Fibroblast of lung (primary cell): ENCODE measurements at regions not wholly inside any gene's neighbourhood (a gene's known extent, or its start where the extent isn't known, plus 50 kb on each side); places are given as distances from the start of the nearest gene placed in this dataset.
A peak's percentile ranks its signal among the peaks of the same experiment; 100 is the strongest.

Experiments used
- DNase-seq, 2 donors: peaks; one replicate each; pipeline versions ENCODE4 v3.0.0 to v3.0.0-alpha.2; 2010; ENCODE audit warnings: low read depth in 2 of 2
- H2AFZ ChIP-seq: 2 replicates; pipeline ENCODE4 v1.5.1; 2012; ENCODE audit warnings: low read length, control low read depth, inconsistent platforms
- H3K27ac ChIP-seq: 2 replicates; pipeline ENCODE4 v1.5.1; 2011; ENCODE audit warnings: low read length, control low read depth; ENCODE audit not compliant: insufficient read depth
- H3K27me3 ChIP-seq: 2 replicates; pipeline ENCODE4 v1.5.1; 2011; ENCODE audit warnings: mild to moderate bottlenecking, low read length; ENCODE audit not compliant: control insufficient read depth, insufficient read depth
- H3K36me3 ChIP-seq: 2 replicates; pipeline ENCODE4 v1.5.1; 2011; ENCODE audit warnings: low read length; ENCODE audit not compliant: control insufficient read depth, insufficient read depth
- H3K4me1 ChIP-seq: 2 replicates; pipeline ENCODE4 v1.5.1; 2011; ENCODE audit warnings: low read length; ENCODE audit not compliant: control insufficient read depth, insufficient read depth; ENCODE audit errors: extremely low read depth
- H3K4me2 ChIP-seq: 2 replicates; pipeline ENCODE4 v1.5.1; 2011; ENCODE audit warnings: low read length, control low read depth; ENCODE audit not compliant: insufficient read depth; ENCODE audit errors: extremely low read depth
- H3K4me3 ChIP-seq, 4 experiments: fragments of 200-600 bp in 1 of 4; sonication (generic) in 1 of 4; replicated peaks in 1 of 4; 2 replicates each; pipeline ENCODE4 v1.5.1; 2011 to 2016; ENCODE audit warnings: low read length in 4 of 4, low read depth in 3 of 4, mild to moderate bottlenecking in 3 of 4, control low read depth in 2 of 4, inconsistent platforms in 1 of 4, mixed read lengths in 1 of 4; ENCODE audit not compliant: insufficient read depth in 1 of 4; ENCODE audit errors: control extremely low read depth in 1 of 4
- H3K79me2 ChIP-seq: 2 replicates; pipeline ENCODE4 v1.5.1; 2012; ENCODE audit warnings: mild to moderate bottlenecking, low read length, inconsistent platforms; ENCODE audit not compliant: control insufficient read depth, insufficient read depth
- H3K9ac ChIP-seq: 2 replicates; pipeline ENCODE4 v1.5.1; 2011; ENCODE audit warnings: mild to moderate bottlenecking, low read length, control low read depth; ENCODE audit not compliant: insufficient read depth
- H3K9me3 ChIP-seq: 2 replicates; pipeline ENCODE4 v1.5.1; 2012; ENCODE audit warnings: low read depth, low read length; ENCODE audit not compliant: control insufficient read depth, insufficient read depth
- H4K20me1 ChIP-seq: 2 replicates; pipeline ENCODE4 v1.5.1; 2011; ENCODE audit warnings: low read length; ENCODE audit not compliant: control insufficient read depth, insufficient read depth; ENCODE audit errors: extremely low read depth
- EZH2 ChIP-seq: IDR thresholded peaks from 2 replicates; pipeline ENCODE4 v1.5.1; 2012; ENCODE audit warnings: low read length, control low read depth, mild to moderate bottlenecking; ENCODE audit errors: missing control alignments
- TF ChIP-seq, protein P1 (sequence below), 2 donors: IDR thresholded peaks in 1 of 2; conservative IDR thresholded peaks in 1 of 2; 1 replicate in 1 of 2; 2 replicates in 1 of 2; pipeline ENCODE4 v1.5.1; 2011 to 2012; ENCODE audit warnings: low read length in 2 of 2, control low read depth in 1 of 2, inconsistent platforms in 1 of 2, low read depth in 1 of 2, mild to moderate bottlenecking in 1 of 2

DNA sequence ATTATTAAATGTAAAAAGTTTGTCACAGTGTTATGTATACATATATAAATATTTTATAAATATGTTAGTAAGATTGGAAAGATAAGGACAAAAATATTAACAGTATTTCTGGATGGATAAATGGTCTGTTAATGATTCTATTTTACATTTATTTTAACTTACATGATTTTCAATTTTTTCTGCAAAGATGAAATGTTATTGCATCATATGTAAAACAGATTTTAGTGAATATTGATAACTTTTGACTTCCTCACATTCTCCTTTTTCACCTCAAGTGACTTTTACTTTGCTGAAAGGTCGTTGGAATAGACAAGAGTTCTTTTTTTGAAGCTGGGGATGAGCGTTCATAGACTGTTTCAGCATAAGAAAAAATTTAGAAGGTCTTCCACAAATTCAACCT lies 1554.7 kb upstream of the TENM4 start:
- Histone ChIP-seq H3K4me3 (no peak overlapping the region), H3K27ac (no peak overlapping the region), H3K9me3 (no peaks in the 10 kb centered on the region), H3K36me3 (no peaks in the 10 kb centered on the region), H3K79me2 (no peaks in the 10 kb centered on the region), H3K4me1 (no peaks in the 10 kb centered on the region), H3K9ac (no peak overlapping the region), H3K27me3 (no peaks in the 10 kb centered on the region), H2AFZ (no peak overlapping the region), H4K20me1 (no peaks in the 10 kb centered on the region), H3K4me2 (no peak overlapping the region)
- no peak for DNase-seq
- no peak for TF ChIP-seq EZH2
- TF ChIP-seq, protein P1, sequence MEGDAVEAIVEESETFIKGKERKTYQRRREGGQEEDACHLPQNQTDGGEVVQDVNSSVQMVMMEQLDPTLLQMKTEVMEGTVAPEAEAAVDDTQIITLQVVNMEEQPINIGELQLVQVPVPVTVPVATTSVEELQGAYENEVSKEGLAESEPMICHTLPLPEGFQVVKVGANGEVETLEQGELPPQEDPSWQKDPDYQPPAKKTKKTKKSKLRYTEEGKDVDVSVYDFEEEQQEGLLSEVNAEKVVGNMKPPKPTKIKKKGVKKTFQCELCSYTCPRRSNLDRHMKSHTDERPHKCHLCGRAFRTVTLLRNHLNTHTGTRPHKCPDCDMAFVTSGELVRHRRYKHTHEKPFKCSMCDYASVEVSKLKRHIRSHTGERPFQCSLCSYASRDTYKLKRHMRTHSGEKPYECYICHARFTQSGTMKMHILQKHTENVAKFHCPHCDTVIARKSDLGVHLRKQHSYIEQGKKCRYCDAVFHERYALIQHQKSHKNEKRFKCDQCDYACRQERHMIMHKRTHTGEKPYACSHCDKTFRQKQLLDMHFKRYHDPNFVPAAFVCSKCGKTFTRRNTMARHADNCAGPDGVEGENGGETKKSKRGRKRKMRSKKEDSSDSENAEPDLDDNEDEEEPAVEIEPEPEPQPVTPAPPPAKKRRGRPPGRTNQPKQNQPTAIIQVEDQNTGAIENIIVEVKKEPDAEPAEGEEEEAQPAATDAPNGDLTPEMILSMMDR (conservative IDR thresholded peaks at IDR 0.05 in 1 of 2, IDR thresholded peaks at IDR 0.05 in 1 of 2; ENCODE audit: low read depth in 1 of 2, low read length in 2 of 2): no peak

DNA sequence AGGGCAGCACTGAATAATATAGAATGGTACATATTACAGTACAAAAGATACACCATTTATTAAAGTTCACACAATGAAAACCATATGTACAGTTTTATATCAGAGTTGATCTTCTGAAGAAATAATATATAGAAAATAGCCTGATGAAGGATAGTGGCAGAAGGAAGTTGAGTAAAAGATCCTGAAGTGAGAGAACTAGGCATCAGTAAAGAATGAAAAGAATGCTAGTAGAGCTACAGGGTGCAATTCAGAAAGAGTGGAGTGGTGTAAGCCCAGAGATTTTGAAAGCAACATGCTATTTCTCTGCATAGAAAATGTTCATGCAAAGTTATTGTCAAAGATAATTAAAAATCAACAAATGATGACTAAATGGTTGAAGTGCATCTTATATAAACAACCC lies 1552.7 kb upstream of the TENM4 start:
- no peak overlapping the region for H3K27ac ChIP-seq
- no peaks in the 10 kb centered on the region for H3K36me3 ChIP-seq
- no peak overlapping the region for H3K4me3 ChIP-seq
- no peak overlapping the region for H3K9ac ChIP-seq
- no peak overlapping the region for H2AFZ ChIP-seq
- H3K4me1 ChIP-seq: no peaks in the 10 kb centered on the region
- no peaks in the 10 kb centered on the region for H3K27me3 ChIP-seq
- H3K79me2 ChIP-seq: no peaks in the 10 kb centered on the region
- TF ChIP-seq, protein P1 (conservative IDR thresholded peaks at IDR 0.05 in 1 of 2, IDR thresholded peaks at IDR 0.05 in 1 of 2; ENCODE audit: low read depth in 1 of 2, low read length in 2 of 2): no peak
- no peak for TF ChIP-seq EZH2
- no peaks in the 10 kb centered on the region for H3K9me3 ChIP-seq
- peak overlapping the region; percentile 29 for H3K4me2 ChIP-seq
- DNase-seq: peak in 1 of 2 donors; percentile 18
- no peaks in the 10 kb centered on the region for H4K20me1 ChIP-seq

DNA sequence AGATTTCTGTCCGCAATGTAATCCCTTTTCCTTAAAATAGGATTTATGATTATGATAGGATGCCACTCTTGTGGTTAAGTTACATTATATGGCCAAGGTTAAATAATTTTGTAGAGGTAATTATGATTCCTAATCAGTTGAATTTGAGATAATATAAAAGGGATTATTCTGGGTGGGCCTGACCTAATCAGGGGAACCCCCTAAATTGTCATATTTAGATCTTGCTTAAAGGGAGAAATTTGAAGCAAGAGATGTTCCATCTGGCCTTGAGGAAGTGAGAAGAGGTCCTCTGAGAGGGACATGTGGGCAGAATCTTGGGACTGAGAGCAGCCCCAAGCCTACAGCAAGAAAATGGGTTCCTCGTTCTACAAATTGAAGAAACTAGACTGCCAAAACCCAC lies 1550.1 kb upstream of the TENM4 start:
- Histone ChIP-seq H3K27ac (no peak overlapping the region), H3K4me1 (no peaks in the 10 kb centered on the region), H3K79me2 (no peaks in the 10 kb centered on the region), H3K36me3 (no peaks in the 10 kb centered on the region), H4K20me1 (no peaks in the 10 kb centered on the region), H3K27me3 (no peaks in the 10 kb centered on the region), H2AFZ (no peak overlapping the region), H3K4me2 (no peak overlapping the region), H3K9me3 (no peaks in the 10 kb centered on the region), H3K9ac (no peak overlapping the region), H3K4me3 (no peak overlapping the region)
- no peak for DNase-seq
- TF ChIP-seq, protein P1 (conservative IDR thresholded peaks at IDR 0.05 in 1 of 2, IDR thresholded peaks at IDR 0.05 in 1 of 2; ENCODE audit: low read depth in 1 of 2, low read length in 2 of 2): no peak
- no peak for TF ChIP-seq EZH2
